IMR-90 (cell line): ENCODE measurements at regions not wholly inside any gene's neighbourhood (a gene's known extent, or its start where the extent isn't known, plus 50 kb on each side); places are given as distances from the start of the nearest gene placed in this dataset.

Experiments
- ATAC-seq: fragments of 200-7000 bp; cut with Tn5 transposase; 2 replicates; pipeline ENCODE4 v1.9.1; 2020; ENCODE audit warnings: low read depth, mild to moderate bottlenecking, moderate library complexity
- BruUV-seq: library from RNA; stranded (reverse); fragments of 400-500 nt; replicated peaks from 2 replicates; lab custom pipeline; 2021; lab: Mats Ljungman, UMichigan
- CTCF ChIA-PET: fragments of 300-600 bp; formaldehyde crosslinking; extraction: SDS; loops from one replicate; lab custom pipeline; 2021; ENCODE audit warnings: antibody characterized with exemption; lab: Yijun Ruan, JAX
- POLR2A ChIA-PET: fragments of 300-600 bp; sonication (Branson Sonifier 250); formaldehyde crosslinking; loops from one replicate; lab custom pipeline; 2022; ENCODE audit warnings: antibody characterized with exemption; ENCODE audit not compliant: unreplicated experiment; lab: Charles Lee
- DNase-seq: peaks from one replicate; pipeline ENCODE4 v3.0.0; 2013
- H2AFZ ChIP-seq: replicated peaks from 2 replicates; pipeline ENCODE3; 2013; ENCODE audit warnings: low read length, mild to moderate bottlenecking; ENCODE audit not compliant: poor library complexity
- H2AK5ac ChIP-seq: 2 replicates; pipeline ENCODE4 v1.6.1; 2013; ENCODE audit warnings: low read depth, low read length, inconsistent platforms
- H2AK9ac ChIP-seq: replicated peaks from 2 replicates; pipeline ENCODE3; 2013; ENCODE audit warnings: mild to moderate bottlenecking, low read depth, low read length, moderate library complexity; ENCODE audit not compliant: poor library complexity
- H2BK120ac ChIP-seq: 2 replicates; pipeline ENCODE4 v1.6.1; 2013; ENCODE audit warnings: low read depth, low read length, inconsistent platforms
- H2BK15ac ChIP-seq: 3 replicates; pipeline ENCODE4 v1.6.1; 2013; ENCODE audit warnings: low read depth, low read length, inconsistent platforms
- H2BK20ac ChIP-seq: 2 replicates; pipeline ENCODE4 v1.6.1; 2013; ENCODE audit warnings: low read depth, mild to moderate bottlenecking, inconsistent platforms, low read length, moderate library complexity
- H2BK5ac ChIP-seq: 2 replicates; pipeline ENCODE4 v1.6.1; 2013; ENCODE audit warnings: mild to moderate bottlenecking, low read depth, low read length, inconsistent platforms; ENCODE audit not compliant: poor library complexity, severe bottlenecking
- H3K14ac ChIP-seq: replicated peaks from 2 replicates; pipeline ENCODE4 v1.6.1; 2013; ENCODE audit warnings: low read depth, low read length, inconsistent platforms
- H3K18ac ChIP-seq: 2 replicates; pipeline ENCODE4 v1.6.1; 2013; ENCODE audit warnings: low read depth, low read length, control low read depth
- H3K23ac ChIP-seq: 2 replicates; pipeline ENCODE4 v1.6.1; 2013; ENCODE audit warnings: low read depth, low read length, inconsistent platforms
- H3K27ac ChIP-seq: 2 replicates; pipeline ENCODE4 v1.5.1; 2013; ENCODE audit warnings: mild to moderate bottlenecking, control low read depth, low read length; ENCODE audit not compliant: insufficient read depth
- H3K27me3 ChIP-seq: 2 replicates; pipeline ENCODE4 v1.6.1; 2013; ENCODE audit warnings: low read length; ENCODE audit not compliant: control insufficient read depth, insufficient read depth
- H3K36me3 ChIP-seq: 2 replicates; pipeline ENCODE4 v1.6.1; 2013; ENCODE audit warnings: low read length, mixed read lengths; ENCODE audit not compliant: control insufficient read depth, insufficient read depth
- H3K4ac ChIP-seq: 2 replicates; pipeline ENCODE4 v1.6.1; 2013; ENCODE audit warnings: low read depth, low read length, inconsistent platforms
- H3K4me1 ChIP-seq: 2 replicates; pipeline ENCODE4 v1.6.1; 2013; ENCODE audit warnings: low read length, mixed read lengths; ENCODE audit not compliant: control insufficient read depth, insufficient read depth
- H3K4me2 ChIP-seq: 2 replicates; pipeline ENCODE4 v1.6.1; 2013; ENCODE audit warnings: low read depth, mild to moderate bottlenecking, control low read depth, low read length, moderate library complexity
- H3K4me3 ChIP-seq: 2 replicates; pipeline ENCODE4 v1.5.1; 2013; ENCODE audit warnings: low read depth, mild to moderate bottlenecking, control low read depth, low read length, moderate library complexity; ENCODE audit not compliant: insufficient read depth
- H3K56ac ChIP-seq: 2 replicates; pipeline ENCODE4 v1.6.1; 2013; ENCODE audit warnings: low read length, inconsistent platforms; ENCODE audit not compliant: insufficient read depth; ENCODE audit errors: extremely low read depth
- H3K79me1 ChIP-seq, 2 experiments: 2 replicates each; pipeline ENCODE4 v1.6.1; 2013; ENCODE audit warnings: low read length in 2 of 2, inconsistent platforms in 1 of 2, low read depth in 1 of 2
- H3K9ac ChIP-seq: 2 replicates; pipeline ENCODE4 v1.6.1; 2013; ENCODE audit warnings: low read depth, low read length, control low read depth
- H3K9me1 ChIP-seq: 2 replicates; pipeline ENCODE4 v1.6.1; 2013; ENCODE audit warnings: low read length, inconsistent platforms; ENCODE audit not compliant: insufficient read depth
- H3K9me3 ChIP-seq: 2 replicates; pipeline ENCODE4 v1.6.1; 2013; ENCODE audit warnings: low read length; ENCODE audit not compliant: control insufficient read depth, insufficient read depth
- H4K20me1 ChIP-seq: 2 replicates; pipeline ENCODE4 v1.6.1; 2013; ENCODE audit warnings: low read length, inconsistent platforms; ENCODE audit not compliant: insufficient read depth
- H4K5ac ChIP-seq: 2 replicates; pipeline ENCODE4 v1.6.1; 2013; ENCODE audit warnings: mild to moderate bottlenecking, low read depth, low read length, control low read depth
- H4K8ac ChIP-seq, 2 experiments: 2 replicates each; pipeline ENCODE4 v1.6.1; 2013; ENCODE audit warnings: low read depth in 2 of 2, low read length in 2 of 2, control low read depth in 1 of 2, inconsistent platforms in 1 of 2
- H4K91ac ChIP-seq: 2 replicates; pipeline ENCODE4 v1.6.1; 2013; ENCODE audit warnings: low read depth, low read length, inconsistent platforms; ENCODE audit not compliant: insufficient read depth
- BHLHE40 ChIP-seq: fragments of 150-350 bp; IDR thresholded peaks from 2 replicates; pipeline ENCODE4 v1.6.1; 2016; ENCODE audit warnings: mild to moderate bottlenecking, low read depth, low read length
- CEBPB ChIP-seq: IDR thresholded peaks from 2 replicates; pipeline ENCODE4 v1.6.1; 2012; ENCODE audit warnings: low read depth, low read length, improper control_type of control experiment
- CHD1 ChIP-seq: IDR thresholded peaks from 2 replicates; pipeline ENCODE4 v1.6.1; 2012; ENCODE audit warnings: low read depth, low read length, improper control_type of control experiment
- FOS ChIP-seq: fragments of 150-350 bp; IDR thresholded peaks from 2 replicates; pipeline ENCODE4 v1.6.1; 2016; ENCODE audit warnings: low read depth, low read length
- MAFK ChIP-seq: IDR thresholded peaks from 2 replicates; pipeline ENCODE4 v1.6.1; 2012; ENCODE audit warnings: low read depth, low read length, improper control_type of control experiment
- MAZ ChIP-seq: IDR thresholded peaks from 2 replicates; pipeline ENCODE4 v1.6.1; 2012; ENCODE audit warnings: low read depth, mild to moderate bottlenecking, low read length, improper control_type of control experiment, moderate library complexity, borderline replicate concordance
- MXI1 ChIP-seq: IDR thresholded peaks from 2 replicates; pipeline ENCODE4 v1.6.1; 2012; ENCODE audit warnings: low read depth, mild to moderate bottlenecking, low read length, moderate library complexity, borderline replicate concordance
- NFE2L2 ChIP-seq: fragments of 150-350 bp; IDR thresholded peaks from 2 replicates; pipeline ENCODE4 v1.6.1; 2016; ENCODE audit warnings: low read depth, mild to moderate bottlenecking, low read length
- POLR2A ChIP-seq: IDR thresholded peaks from 2 replicates; pipeline ENCODE4 v1.6.1; 2012; ENCODE audit warnings: mild to moderate bottlenecking, low read depth, low read length
- RAD21 ChIP-seq: IDR thresholded peaks from 2 replicates; pipeline ENCODE4 v1.6.1; 2012; ENCODE audit warnings: low read length, improper control_type of control experiment
- RCOR1 ChIP-seq: IDR thresholded peaks from 2 replicates; pipeline ENCODE4 v1.6.1; 2012; ENCODE audit warnings: mild to moderate bottlenecking, low read length, improper control_type of control experiment; ENCODE audit not compliant: insufficient replicate concordance
- RFX5 ChIP-seq: IDR thresholded peaks from 2 replicates; pipeline ENCODE4 v1.8.0; 2012; ENCODE audit warnings: low read depth, mild to moderate bottlenecking, low read length, moderate library complexity
- SMC3 ChIP-seq: fragments of 150-350 bp; IDR thresholded peaks from 2 replicates; pipeline ENCODE4 v1.6.1; 2016; ENCODE audit warnings: low read depth, mild to moderate bottlenecking, antibody characterized with exemption, low read length, moderate library complexity
- WGBS, 2 experiments: methylation state at CpG; one replicate each; pipeline versions ENCODE4 v1.1.5 to v1.1.7; 2013; ENCODE audit warnings: missing lambda C conversion rate in 2 of 2; ENCODE audit not compliant: insufficient read length in 1 of 2; ENCODE audit errors: extremely low coverage in 2 of 2; 5-methylcytosine and 5-hydroxymethylcytosine counted together
- dilution Hi-C: fragments of 300-500 bp; cut with HindIII; formaldehyde crosslinking; loops from one replicate; pipeline ENCODE4 v1.14.3; 2018; ENCODE audit warnings: low sequenced_read_pairs; ENCODE audit not compliant: unreplicated experiment
- in situ Hi-C: fragments of 300-500 bp; cut with MboI; formaldehyde crosslinking; loops from 3 replicates; pipeline ENCODE4 v1.14.3; 2019; ENCODE audit warnings: low sequenced_read_pairs, inconsistent platforms, mixed read lengths
- intact Hi-C: fragments of 100-400 bp; cut with micrococcal nuclease; formaldehyde crosslinking; loops from 2 replicates; pipeline ENCODE4 v1.10.0; 2022
- TF ChIP-seq, protein P1 (sequence below): fragments of 150-350 bp; IDR thresholded peaks from 2 replicates; pipeline ENCODE4 v1.6.1; 2016; ENCODE audit warnings: low read depth, mild to moderate bottlenecking, low read length, moderate library complexity, borderline replicate concordance
- TF ChIP-seq, protein P2 (sequence below): conservative IDR thresholded peaks from 2 replicates; pipeline ENCODE4 v1.5.1; 2012; ENCODE audit warnings: mild to moderate bottlenecking, low read depth, low read length, improper control_type of control experiment
- TF ChIP-seq, protein P3 (sequence below): fragments of 150-350 bp; IDR thresholded peaks from 2 replicates; pipeline ENCODE4 v1.6.1; 2017; ENCODE audit warnings: mild to moderate bottlenecking, antibody characterized with exemption, low read length, low read depth

DNA sequence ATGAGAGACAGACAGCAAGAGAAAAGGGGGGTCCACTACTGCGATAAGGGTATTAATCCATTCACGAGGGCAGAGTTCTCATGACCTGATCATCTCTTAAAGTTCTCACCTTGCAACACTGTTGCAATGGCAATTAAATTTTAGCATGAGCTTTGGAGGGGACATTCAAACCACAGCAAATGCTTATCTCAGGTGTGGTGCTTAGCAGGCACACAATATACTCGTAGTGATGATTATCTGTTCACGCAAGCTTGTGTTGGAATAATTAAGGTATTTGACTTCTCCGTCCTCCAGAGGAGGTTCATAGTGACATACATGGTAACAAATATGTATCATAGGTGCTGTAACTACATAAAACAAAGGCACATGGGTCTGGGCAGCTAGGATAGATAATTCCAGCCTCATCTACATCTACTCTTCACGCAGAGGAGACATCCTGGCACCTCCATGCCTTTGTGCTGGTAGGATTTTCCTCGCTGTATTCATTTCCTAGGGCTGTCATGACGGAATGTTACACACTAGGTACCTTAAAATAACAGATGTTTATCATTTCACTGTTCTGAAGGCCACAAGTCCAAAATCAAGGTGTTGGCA, 221.2 kb downstream of the RBM19 start:
- no CpG with 5 or more reads among the region's 8 CpGs for WGBS, 2 experiments
- H4K91ac ChIP-seq: no peak overlapping the region
- no peak overlapping the region for H3K9ac ChIP-seq
- no peaks in the 10 kb centered on the region for H3K9me3 ChIP-seq
- H3K9me1 ChIP-seq: no peaks in the 10 kb centered on the region
- ATAC-seq (no peak), DNase-seq (no peak)
- H4K20me1 ChIP-seq: no peaks in the 10 kb centered on the region
- BruUV-seq: no TSS peak
- H3K18ac ChIP-seq: no peak overlapping the region
- no peak overlapping the region for H2AK5ac ChIP-seq
- H2AK9ac ChIP-seq: no peak overlapping the region
- intact Hi-C loops: no loop called here
- H2AFZ ChIP-seq: no peak overlapping the region
- ChIA-PET POLR2A (no interaction called here), CTCF (no interaction called here)
- in situ Hi-C loops: no loop called here
- no peak overlapping the region for H2BK15ac ChIP-seq
- no peak overlapping the region for H2BK120ac ChIP-seq
- H3K4me2 ChIP-seq: no peak overlapping the region
- no peak overlapping the region for H3K27ac ChIP-seq
- no peak overlapping the region for H3K23ac ChIP-seq
- no peak overlapping the region for H4K5ac ChIP-seq
- no peak overlapping the region for H3K4ac ChIP-seq
- H2BK20ac ChIP-seq: no peak overlapping the region
- no peak overlapping the region for H3K56ac ChIP-seq
- dilution Hi-C loops: no loop called here
- no peaks in the 10 kb centered on the region for H3K36me3 ChIP-seq
- no peaks in the 10 kb centered on the region for H3K79me1 ChIP-seq
- no peak overlapping the region for H3K4me3 ChIP-seq
- no peaks in the 10 kb centered on the region for H3K4me1 ChIP-seq
- TF ChIP-seq MAFK (no peak), CHD1 (no peak), RCOR1 (no peak), CEBPB (no peak), RFX5 (no peak), SMC3 (no peak), MXI1 (no peak), RAD21 (no peak), POLR2A (no peak), BHLHE40 (no peak), NFE2L2 (no peak), MAZ (no peak), FOS (no peak)
- TF ChIP-seq, protein P1, sequence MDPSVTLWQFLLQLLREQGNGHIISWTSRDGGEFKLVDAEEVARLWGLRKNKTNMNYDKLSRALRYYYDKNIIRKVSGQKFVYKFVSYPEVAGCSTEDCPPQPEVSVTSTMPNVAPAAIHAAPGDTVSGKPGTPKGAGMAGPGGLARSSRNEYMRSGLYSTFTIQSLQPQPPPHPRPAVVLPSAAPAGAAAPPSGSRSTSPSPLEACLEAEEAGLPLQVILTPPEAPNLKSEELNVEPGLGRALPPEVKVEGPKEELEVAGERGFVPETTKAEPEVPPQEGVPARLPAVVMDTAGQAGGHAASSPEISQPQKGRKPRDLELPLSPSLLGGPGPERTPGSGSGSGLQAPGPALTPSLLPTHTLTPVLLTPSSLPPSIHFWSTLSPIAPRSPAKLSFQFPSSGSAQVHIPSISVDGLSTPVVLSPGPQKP: no peak
- TF ChIP-seq, protein P2, sequence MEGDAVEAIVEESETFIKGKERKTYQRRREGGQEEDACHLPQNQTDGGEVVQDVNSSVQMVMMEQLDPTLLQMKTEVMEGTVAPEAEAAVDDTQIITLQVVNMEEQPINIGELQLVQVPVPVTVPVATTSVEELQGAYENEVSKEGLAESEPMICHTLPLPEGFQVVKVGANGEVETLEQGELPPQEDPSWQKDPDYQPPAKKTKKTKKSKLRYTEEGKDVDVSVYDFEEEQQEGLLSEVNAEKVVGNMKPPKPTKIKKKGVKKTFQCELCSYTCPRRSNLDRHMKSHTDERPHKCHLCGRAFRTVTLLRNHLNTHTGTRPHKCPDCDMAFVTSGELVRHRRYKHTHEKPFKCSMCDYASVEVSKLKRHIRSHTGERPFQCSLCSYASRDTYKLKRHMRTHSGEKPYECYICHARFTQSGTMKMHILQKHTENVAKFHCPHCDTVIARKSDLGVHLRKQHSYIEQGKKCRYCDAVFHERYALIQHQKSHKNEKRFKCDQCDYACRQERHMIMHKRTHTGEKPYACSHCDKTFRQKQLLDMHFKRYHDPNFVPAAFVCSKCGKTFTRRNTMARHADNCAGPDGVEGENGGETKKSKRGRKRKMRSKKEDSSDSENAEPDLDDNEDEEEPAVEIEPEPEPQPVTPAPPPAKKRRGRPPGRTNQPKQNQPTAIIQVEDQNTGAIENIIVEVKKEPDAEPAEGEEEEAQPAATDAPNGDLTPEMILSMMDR: no peak
- TF ChIP-seq, protein P3, sequence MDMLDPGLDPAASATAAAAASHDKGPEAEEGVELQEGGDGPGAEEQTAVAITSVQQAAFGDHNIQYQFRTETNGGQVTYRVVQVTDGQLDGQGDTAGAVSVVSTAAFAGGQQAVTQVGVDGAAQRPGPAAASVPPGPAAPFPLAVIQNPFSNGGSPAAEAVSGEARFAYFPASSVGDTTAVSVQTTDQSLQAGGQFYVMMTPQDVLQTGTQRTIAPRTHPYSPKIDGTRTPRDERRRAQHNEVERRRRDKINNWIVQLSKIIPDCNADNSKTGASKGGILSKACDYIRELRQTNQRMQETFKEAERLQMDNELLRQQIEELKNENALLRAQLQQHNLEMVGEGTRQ: no peak
- H3K27me3 ChIP-seq: peaks cover 23% of the 10 kb centered on the region
- H4K8ac ChIP-seq: no peak overlapping the region
- H3K14ac ChIP-seq: no peak overlapping the region
- H2BK5ac ChIP-seq: no peak overlapping the region
